ENCODE measurements at regions not wholly inside any gene's neighbourhood (a gene's known extent, or its start where the extent isn't known, plus 50 kb on each side); places are given as distances from the start of the nearest gene placed in this dataset.
"Not testable (repeated sequence)": the region's sequence is repeated elsewhere in the genome, so short reads cannot be mapped to it uniquely, and the experiment has no call there.

DNA sequence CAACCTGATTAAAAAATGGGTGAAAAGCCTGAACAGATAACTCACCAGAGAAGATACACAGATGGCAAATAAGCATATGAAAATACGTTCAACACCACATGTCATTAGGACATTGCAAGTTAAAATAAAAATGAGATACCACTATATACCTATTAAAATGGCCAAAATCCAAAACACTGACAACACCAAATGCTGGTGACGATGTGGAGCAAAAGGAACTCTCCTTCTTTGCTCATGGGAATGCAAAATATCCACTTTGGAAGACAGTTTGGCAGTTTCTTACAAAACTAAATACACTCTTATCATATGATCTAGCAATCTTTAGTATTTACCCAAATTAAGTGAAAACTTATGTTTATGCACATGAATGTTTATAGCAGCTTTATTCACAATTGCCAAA lies 100.5 kb upstream of the ARID1B start:
- in situ Hi-C loops (cut with HindIII; ENCODE audit: low pct_ligation_motif_present, low sequenced_read_pairs): no loop called here
- TF ChIP-seq, protein P1, sequence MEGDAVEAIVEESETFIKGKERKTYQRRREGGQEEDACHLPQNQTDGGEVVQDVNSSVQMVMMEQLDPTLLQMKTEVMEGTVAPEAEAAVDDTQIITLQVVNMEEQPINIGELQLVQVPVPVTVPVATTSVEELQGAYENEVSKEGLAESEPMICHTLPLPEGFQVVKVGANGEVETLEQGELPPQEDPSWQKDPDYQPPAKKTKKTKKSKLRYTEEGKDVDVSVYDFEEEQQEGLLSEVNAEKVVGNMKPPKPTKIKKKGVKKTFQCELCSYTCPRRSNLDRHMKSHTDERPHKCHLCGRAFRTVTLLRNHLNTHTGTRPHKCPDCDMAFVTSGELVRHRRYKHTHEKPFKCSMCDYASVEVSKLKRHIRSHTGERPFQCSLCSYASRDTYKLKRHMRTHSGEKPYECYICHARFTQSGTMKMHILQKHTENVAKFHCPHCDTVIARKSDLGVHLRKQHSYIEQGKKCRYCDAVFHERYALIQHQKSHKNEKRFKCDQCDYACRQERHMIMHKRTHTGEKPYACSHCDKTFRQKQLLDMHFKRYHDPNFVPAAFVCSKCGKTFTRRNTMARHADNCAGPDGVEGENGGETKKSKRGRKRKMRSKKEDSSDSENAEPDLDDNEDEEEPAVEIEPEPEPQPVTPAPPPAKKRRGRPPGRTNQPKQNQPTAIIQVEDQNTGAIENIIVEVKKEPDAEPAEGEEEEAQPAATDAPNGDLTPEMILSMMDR (IDR thresholded peaks at IDR 0.05; ENCODE audit: low read depth, low read length, missing control alignments): no peak

DNA sequence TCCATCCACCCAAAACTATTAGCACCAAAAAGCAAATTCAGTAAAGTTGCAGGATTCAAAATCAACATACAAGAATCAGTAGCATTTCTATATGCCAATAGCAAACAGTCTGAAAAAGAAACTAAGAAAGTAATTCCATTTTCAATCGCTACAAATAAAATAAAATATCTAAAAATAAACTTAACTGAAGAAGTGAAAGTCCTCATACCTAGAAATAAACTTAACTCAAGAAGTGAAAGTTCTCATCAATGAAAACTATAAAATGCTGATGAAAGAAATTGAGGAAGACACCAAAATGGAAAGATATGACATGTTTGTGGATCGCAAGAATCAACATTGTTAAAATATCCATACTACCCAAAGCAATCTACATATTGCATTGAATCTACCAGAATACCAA lies 103.0 kb upstream of the ARID1B start:
- H3K27me3 ChIP-seq (replicated peaks): no peaks in the 10 kb centered on the region
- TF ChIP-seq, protein P1 (IDR thresholded peaks at IDR 0.05; ENCODE audit: low read depth, low read length, missing control alignments): no peak
- H3K27ac ChIP-seq: no peak overlapping the region
- no peaks in the 10 kb centered on the region for H3K36me3 ChIP-seq (replicated peaks)
- H3K4me3 ChIP-seq (ENCODE audit: low read depth, low read length): no peak overlapping the region
- in situ Hi-C loops (cut with HindIII; ENCODE audit: low pct_ligation_motif_present, low sequenced_read_pairs): no loop called here
- no peak for DNase-seq

More for the DNA sequence above, 100.5 kb upstream of the ARID1B start:
- no peak overlapping the region for H3K4me3 ChIP-seq (ENCODE audit: low read depth, low read length)
- no peaks in the 10 kb centered on the region for H3K27me3 ChIP-seq (replicated peaks)
- H3K27ac ChIP-seq: no peak overlapping the region
- H3K36me3 ChIP-seq (replicated peaks): no peaks in the 10 kb centered on the region
- DNase-seq: no peak

DNA sequence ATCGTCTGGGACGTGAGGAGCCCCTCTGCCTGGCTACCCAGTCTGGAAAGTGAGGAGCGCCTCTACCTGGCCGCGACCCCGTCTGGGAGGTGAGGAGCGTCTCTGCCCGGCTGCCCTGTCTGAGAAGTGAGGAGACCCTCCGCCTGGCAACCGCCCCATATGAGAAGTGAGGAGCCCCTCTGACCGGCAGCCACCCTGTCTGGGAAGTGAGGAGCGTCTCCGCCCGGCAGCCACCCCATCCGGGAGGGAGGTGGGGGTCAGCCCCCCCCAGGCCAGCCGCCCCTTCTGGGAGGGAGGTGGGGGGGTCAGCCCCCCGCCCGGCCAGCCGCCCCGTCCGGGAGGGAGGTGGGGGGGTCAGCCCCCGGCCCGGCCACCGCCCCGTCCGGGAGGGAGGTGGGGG lies 107.1 kb upstream of the ARID1B start:
- H3K36me3 ChIP-seq (replicated peaks); H3K27ac ChIP-seq; DNase-seq; in situ Hi-C loops (cut with HindIII; ENCODE audit: low pct_ligation_motif_present, low sequenced_read_pairs); H3K27me3 ChIP-seq (replicated peaks); H3K4me3 ChIP-seq (ENCODE audit: low read depth, low read length): not testable (repeated sequence)

DNA sequence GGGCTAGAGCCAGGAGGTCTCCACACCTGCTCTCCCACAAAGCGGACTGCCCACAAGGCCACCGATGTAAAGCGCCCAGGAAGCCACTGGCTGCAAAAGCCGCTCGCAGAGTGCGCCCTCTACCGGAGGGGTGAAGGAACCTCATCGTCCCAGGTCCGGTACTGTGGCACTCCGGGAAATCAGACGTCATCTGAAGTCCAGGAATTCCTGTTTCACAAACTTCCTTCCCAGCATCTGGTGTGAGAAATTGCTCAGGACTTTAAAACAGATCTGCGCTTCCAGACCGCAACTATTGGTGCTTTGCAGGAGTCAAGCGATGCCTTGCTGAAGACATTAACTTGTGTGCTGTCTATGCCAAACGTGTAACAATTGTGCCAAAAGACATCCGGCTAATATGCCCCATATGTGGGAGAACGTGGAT lies 115.1 kb upstream of the ARID1B start:
- H3K27me3 ChIP-seq (replicated peaks): no peaks in the 10 kb centered on the region
- TF ChIP-seq, protein P1 (IDR thresholded peaks at IDR 0.05; ENCODE audit: low read depth, low read length, missing control alignments): peak; percentile 31
- H3K27ac ChIP-seq: no peak overlapping the region
- no peak overlapping the region for H3K4me3 ChIP-seq (ENCODE audit: low read depth, low read length)
- peak; percentile 76 for DNase-seq
- in situ Hi-C loops (cut with HindIII; ENCODE audit: low pct_ligation_motif_present, low sequenced_read_pairs): no loop called here
- no peaks in the 10 kb centered on the region for H3K36me3 ChIP-seq (replicated peaks)

DNA sequence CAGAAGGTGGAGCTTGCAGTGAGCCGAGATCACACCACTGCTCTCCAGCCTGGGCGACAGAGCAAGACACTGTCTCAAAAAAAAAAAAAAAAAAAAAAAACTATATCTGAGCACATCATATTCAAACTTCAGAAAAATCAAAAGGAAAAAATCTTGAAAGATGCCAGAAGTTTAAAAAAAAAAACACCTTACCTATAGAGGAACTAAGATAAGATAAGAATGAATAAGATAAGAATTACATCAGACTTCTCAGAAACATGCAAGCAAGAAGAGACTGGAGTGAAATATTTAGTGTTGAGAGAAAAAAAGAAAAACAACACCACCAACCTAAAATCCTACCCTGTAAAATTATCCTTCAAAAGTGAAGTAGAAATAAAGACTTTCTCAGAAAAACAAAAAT lies 116.8 kb upstream of the ARID1B start:
- H3K4me3 ChIP-seq (ENCODE audit: low read depth, low read length): no peak overlapping the region
- in situ Hi-C loops (cut with HindIII; ENCODE audit: low pct_ligation_motif_present, low sequenced_read_pairs): no loop called here
- no peak overlapping the region for H3K27ac ChIP-seq
- TF ChIP-seq, protein P1 (IDR thresholded peaks at IDR 0.05; ENCODE audit: low read depth, low read length, missing control alignments): no peak
- no peak for DNase-seq
- no peaks in the 10 kb centered on the region for H3K27me3 ChIP-seq (replicated peaks)
- no peaks in the 10 kb centered on the region for H3K36me3 ChIP-seq (replicated peaks)

DNA sequence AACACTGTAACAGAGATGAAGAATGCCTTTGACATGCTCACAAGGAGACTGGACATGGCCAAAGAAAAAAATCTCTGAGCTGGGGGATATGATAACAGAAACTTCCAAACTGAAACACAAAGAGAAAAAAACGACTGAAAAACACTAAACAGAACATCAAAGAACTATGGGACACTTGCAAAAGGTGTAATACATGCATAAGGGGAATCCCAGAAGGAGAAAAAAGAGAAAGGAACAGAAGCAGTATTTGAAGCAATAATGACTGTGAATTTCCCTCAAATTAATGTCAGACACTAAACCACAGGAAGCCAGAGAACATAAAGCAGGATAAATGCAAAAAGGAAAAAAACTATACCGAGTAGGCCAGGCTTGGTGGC lies 117.4 kb upstream of the ARID1B start:
- Histone ChIP-seq H3K36me3 (replicated peaks) (no peaks in the 10 kb centered on the region), H3K27ac (no peak overlapping the region), H3K4me3 (ENCODE audit: low read depth, low read length) (no peak overlapping the region), H3K27me3 (replicated peaks) (no peaks in the 10 kb centered on the region)
- in situ Hi-C loops (cut with HindIII; ENCODE audit: low pct_ligation_motif_present, low sequenced_read_pairs): no loop called here
- no peak for DNase-seq
- TF ChIP-seq, protein P1 (IDR thresholded peaks at IDR 0.05; ENCODE audit: low read depth, low read length, missing control alignments): no peak
